Activated CD4-positive, alpha-beta T cell treated with anti-CD3 and anti-CD28 coated beads, Interleukin-2, Interleukin-6, amounts not matched to agents 100 ng/mL and 50 ng/mL, durations not matched to agents 16 hours and 8 hours (primary cell): ENCODE measurements at regions not wholly inside any gene's neighbourhood (a gene's known extent, or its start where the extent isn't known, plus 50 kb on each side); places are given as distances from the start of the nearest gene placed in this dataset.

ENCODE experiments used
- DNase-seq: peaks from one replicate; pipeline ENCODE4 v3.0.0-alpha.2; 2020

DNA sequence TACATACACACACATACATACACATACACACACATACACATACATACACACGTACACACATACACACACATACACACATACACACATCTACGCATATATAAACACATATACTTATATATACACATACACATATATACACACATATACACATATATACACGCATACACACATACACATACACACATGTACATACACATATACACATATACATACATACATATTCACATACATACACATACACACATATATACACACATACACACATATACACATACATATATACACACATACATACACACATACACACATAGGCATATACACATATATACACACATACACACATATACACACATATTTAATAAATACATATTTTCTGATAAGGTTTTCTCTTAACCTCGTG lies 324.0 kb downstream of the RPS6KC1 start:
- no peak for DNase-seq

DNA sequence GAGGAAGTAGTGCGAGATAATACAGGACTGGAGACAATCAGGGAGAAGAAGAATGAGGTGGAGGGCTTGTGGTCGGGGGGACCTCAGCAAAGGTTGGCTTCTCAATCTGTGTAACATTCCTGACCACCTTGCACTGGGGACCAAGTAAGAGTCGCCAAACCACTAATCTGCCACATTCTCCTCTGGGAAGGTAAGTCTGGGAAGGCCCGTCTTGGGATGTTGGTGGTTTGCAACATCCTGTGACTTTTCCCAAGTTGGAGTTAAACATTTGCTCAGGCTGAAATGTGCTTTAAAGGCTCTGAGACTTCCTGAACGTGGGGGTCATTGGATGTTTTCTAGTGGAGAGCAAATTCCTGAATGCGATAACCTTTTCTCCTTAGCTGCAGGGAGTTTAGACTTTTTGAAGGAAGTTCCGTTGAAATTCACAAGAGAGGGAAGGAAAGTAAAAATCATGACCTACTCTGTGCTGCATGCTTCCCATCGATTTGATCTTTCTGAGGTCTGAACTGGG lies 325.9 kb downstream of the RPS6KC1 start:
- no peak for DNase-seq

- DNase-seq, result no peak
Measured at GRCh38 chr1:213380865-213381264, 329.8 kb downstream of the RPS6KC1 start.

DNA sequence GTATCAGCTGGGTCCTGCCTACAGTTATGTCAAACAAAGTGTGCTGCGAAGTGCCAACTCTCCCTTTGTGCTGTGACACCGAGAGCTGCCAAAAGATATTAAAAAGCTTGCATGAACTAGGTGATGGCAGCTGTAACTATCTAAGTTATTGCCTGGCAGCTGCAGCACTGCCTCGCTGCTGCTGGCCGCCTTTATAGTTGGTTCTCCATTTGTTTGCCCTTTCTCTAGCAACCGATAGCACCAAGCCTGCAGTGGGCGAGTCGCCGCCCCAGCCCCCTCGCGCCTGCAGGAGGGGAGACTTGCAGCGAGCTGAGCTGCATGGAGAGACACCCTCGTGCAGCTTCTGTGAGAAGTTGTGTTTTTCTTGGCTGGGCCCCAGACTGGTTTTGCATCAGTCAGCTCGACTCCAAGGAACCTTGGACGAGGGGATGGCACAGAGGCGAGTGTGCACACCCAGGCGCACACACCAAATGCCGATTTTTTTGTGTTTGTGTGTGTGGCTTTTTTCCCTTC lies 330.6 kb downstream of the RPS6KC1 start:
- no peak for DNase-seq

GRCh38 chr1:213383465-213383864 lies 332.4 kb downstream of the RPS6KC1 start:
- DNase-seq, result no peak

- no peak for DNase-seq
Measured at GRCh38 chr1:213385201-213385600, 334.2 kb downstream of the RPS6KC1 start.

- no peak for DNase-seq
Measured at GRCh38 chr1:213385806-213386324, 334.8 kb downstream of the RPS6KC1 start.

- no peak for DNase-seq
Measured at GRCh38 chr1:213387380-213388015, 336.5 kb downstream of the RPS6KC1 start.

DNA sequence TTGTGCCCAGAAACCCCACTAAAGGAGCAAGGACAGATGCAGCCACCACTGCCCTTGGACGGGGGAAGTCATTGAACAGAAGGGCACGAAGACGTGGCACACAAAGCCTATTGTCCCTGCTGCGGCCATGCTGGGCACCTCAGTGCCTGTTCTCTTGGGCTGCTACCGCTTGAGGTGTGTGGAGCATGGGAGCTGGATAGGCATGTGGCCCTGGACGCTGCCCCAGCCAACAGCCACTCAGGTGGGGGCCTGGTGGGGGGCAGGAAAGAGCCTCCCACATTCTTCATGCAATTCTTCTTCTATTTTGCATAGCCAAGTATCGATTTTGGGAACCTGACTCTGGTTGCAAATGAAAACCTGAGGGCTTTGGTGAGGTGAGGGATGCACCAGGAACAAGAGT lies 337.2 kb downstream of the RPS6KC1 start:
- DNase-seq, result no peak

- no peak for DNase-seq
Measured at GRCh38 chr1:213389061-213389581, 338.1 kb downstream of the RPS6KC1 start.

- no peak for DNase-seq
Measured at GRCh38 chr1:213391445-213391844, 340.4 kb downstream of the RPS6KC1 start.

- DNase-seq, result no peak
Measured at GRCh38 chr1:213393860-213394259, 342.8 kb downstream of the RPS6KC1 start.

DNA sequence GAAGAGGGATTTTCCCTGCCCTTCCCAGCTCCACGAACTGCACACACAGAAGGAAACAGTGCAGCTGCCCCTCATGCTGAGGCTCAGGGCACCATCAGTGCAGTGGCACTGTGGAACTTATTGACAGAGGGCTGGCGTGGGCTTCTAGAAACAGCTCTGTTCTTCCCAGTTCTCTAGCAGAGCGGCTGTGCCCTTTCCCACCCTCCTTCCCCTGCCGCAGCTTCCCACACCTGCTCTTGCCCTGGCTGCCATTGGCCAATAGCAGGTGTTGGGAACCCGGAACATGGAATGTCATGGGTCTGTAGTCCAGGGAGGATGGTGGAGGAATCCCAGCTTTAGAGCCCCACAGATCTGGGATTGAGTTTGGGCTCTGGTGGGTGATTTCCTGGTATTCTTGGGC lies 343.8 kb downstream of the RPS6KC1 start:
- no peak for DNase-seq

DNA sequence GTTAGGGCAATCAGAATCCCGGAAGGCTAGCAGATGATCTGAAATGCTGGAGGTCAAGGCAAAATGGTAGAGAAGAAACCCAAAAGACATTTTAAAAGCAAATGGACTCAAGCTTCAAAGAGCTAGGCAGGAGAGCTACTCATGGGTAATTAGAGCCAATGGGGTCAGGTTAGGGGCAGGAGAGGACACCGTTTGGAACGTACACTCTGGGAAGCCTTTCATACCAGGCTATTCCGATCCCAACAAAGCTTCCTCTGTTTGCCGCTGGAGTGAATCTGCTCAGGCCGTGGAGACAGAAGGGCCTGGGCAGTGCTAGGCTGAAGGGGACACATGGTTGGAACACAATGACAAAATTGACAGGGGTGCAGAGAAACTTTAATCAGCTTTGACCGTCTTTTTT lies 346.6 kb downstream of the RPS6KC1 start:
- no peak for DNase-seq

DNA sequence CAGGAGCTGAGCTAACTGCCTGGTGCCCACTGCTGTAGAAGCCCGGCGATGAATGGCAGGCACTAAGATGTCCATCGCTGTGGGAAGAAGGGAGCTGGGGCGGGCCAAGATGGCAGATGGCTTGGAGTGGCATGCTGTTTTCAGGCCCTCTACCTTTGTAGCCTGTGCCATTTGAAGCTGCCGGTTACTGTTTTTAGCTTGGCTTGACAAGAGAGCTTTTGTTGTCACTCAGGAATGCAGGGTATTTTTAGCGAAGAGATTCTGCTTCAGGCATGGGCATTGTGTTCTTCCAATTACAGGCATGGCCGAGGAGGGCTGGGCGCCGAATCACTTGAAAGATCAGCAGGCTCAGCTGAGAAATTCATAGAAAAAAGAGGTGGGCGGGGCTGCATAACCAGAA lies 348.7 kb downstream of the RPS6KC1 start:
- DNase-seq, result no peak

GRCh38 chr1:213409208-213409631 lies 358.2 kb downstream of the RPS6KC1 start:
- no peak for DNase-seq

DNA sequence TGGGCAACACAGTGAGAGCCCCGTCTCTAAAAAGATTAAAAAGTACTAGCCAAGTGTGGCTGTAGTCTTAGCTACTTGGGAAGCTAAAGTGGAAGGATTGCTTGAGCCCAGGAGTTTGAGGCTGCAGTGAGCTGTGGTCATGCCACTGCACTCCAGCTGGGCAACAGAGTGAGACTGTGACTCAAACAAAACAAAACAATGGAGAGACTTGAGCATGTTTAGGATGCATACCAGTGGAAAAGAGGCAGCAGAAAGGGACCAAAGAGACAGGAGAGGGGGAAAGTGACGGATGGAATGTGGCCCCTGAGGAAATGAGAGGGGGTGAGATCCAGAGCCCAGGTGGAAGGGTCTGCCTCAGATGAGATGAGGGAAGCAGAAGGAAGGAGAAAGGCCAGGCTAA lies 358.9 kb downstream of the RPS6KC1 start:
- DNase-seq, result no peak

- no peak for DNase-seq
Measured at GRCh38 chr1:213414346-213414745, 363.3 kb downstream of the RPS6KC1 start.

DNA sequence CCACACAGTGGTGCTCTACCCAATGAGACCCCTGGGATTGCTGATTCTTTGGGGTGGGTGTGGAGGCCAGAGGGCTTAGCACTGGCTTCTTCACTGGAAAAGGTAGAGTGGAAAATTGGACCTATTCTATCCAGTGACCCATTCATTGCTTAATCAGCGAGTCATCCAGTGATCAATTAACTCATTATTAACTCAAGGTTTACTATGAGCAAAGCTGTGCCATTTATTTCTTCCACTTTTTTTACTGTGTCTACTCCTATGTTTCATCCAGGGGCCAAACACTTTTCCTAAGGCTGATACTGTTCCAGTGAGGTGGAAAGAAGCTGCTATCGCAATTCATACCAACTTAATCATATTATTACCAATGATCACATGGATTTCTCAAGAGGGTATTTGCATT lies 363.9 kb downstream of the RPS6KC1 start:
- DNase-seq, result no peak

GRCh38 chr1:213415691-213416380 lies 364.8 kb downstream of the RPS6KC1 start:
- no peak for DNase-seq

- DNase-seq, result no peak
Measured at GRCh38 chr1:213416461-213417224, 365.6 kb downstream of the RPS6KC1 start.

DNA sequence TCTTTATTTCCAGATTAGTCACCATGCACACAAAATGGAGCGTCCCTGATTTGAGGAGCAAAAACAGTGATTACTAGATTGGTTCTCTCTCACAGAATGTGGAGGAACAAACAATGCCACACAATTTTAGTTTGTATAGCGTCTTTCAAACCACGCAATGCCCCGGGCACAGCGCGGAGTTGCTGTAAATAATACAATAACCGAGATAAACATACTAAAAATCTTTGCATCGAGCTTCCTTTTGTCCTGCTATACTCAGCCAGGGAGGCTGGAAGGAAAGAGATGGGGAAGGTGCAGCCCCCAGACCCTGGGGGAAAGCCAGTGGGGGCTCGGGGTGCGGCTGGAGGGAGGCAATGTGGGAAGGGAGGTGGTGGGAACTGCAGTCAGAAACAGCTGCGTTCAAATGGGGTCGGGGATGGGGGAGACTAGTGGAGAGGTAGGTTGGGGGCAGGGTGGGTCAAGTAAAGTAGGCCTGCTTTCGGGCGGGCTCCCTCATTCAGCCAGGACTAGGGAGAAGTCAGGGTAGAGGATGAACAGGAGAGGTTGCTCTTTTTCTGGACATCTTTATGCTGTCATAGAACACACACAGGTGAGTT lies 366.3 kb downstream of the RPS6KC1 start:
- DNase-seq, result no peak

DNA sequence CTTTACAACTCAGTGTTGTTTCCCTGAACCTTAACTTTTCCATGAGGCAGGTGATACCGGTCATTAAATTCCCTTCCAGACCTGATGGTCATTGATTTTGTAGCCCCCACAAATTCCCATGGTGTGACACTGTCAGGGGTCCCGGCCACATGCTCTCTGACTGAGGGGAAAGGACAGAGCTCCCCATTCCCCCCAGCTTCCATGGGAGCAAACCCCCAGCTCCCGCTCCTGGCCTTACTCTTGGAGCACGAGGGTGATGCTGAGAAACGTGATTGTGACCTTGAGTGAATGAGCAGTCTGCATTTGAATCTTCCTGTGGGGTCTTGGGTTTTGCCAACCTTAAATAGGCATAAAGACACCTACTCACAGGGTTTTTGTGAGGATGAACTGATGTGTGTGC lies 366.8 kb downstream of the RPS6KC1 start:
- no peak for DNase-seq
